DOHH2 (cell line): ENCODE measurements at regions not wholly inside any gene's neighbourhood (a gene's known extent, or its start where the extent isn't known, plus 50 kb on each side); places are given as distances from the start of the nearest gene placed in this dataset.

Experiments used
- H3F3A ChIP-seq: fragments of 200-600 bp; sonication (generic), shearing (Covaris generic); 2 replicates; pipeline ENCODE4 v1.6.0; 2016; ENCODE audit warnings: antibody characterized with exemption, mild to moderate bottlenecking; ENCODE audit not compliant: control insufficient read depth, insufficient read depth
- H3K27ac ChIP-seq: fragments of 200-600 bp; sonication (generic); 2 replicates; pipeline ENCODE4 v1.5.1; 2014; ENCODE audit warnings: low read depth, mild to moderate bottlenecking, low read length, moderate library complexity
- H3K27me3 ChIP-seq: fragments of 200-600 bp; sonication (generic); 2 replicates; pipeline ENCODE4 v1.6.1; 2014; ENCODE audit warnings: mild to moderate bottlenecking, low read length, mixed read lengths; ENCODE audit not compliant: control insufficient read depth
- H3K36me3 ChIP-seq: fragments of 200-600 bp; sonication (generic); 2 replicates; pipeline ENCODE4 v1.6.1; 2014; ENCODE audit warnings: mild to moderate bottlenecking, low read length, moderate library complexity, mixed read lengths; ENCODE audit not compliant: control insufficient read depth
- H3K4me1 ChIP-seq: fragments of 200-600 bp; sonication (generic); 2 replicates; pipeline ENCODE4 v1.6.1; 2014; ENCODE audit warnings: mild to moderate bottlenecking, low read length, mixed read lengths; ENCODE audit not compliant: control insufficient read depth
- H3K4me2 ChIP-seq: fragments of 200-600 bp; sonication (generic); 2 replicates; pipeline ENCODE4 v1.6.0; 2014; ENCODE audit warnings: mild to moderate bottlenecking, low read length, moderate library complexity
- H3K4me3 ChIP-seq: fragments of 200-600 bp; sonication (generic); 2 replicates; pipeline ENCODE4 v1.5.1; 2014; ENCODE audit warnings: mild to moderate bottlenecking, low read length, mixed read lengths
- H3K79me2 ChIP-seq: fragments of 200-600 bp; sonication (generic); 2 replicates; pipeline ENCODE4 v1.6.1; 2014; ENCODE audit warnings: mild to moderate bottlenecking, low read length, mixed read lengths; ENCODE audit not compliant: control insufficient read depth
- H3K9me2 ChIP-seq: fragments of 200-600 bp; sonication (generic); replicated peaks from 2 replicates; pipeline ENCODE4 v1.6.1; 2014; ENCODE audit warnings: mild to moderate bottlenecking, low read length, mixed read lengths; ENCODE audit not compliant: control insufficient read depth
- H3K9me3 ChIP-seq: fragments of 200-600 bp; sonication (generic); 2 replicates; pipeline ENCODE4 v1.6.1; 2014; ENCODE audit warnings: antibody characterized with exemption, low read length, mixed read lengths; ENCODE audit not compliant: control insufficient read depth, insufficient read depth
- H4K20me1 ChIP-seq: fragments of 200-600 bp; sonication (generic); 2 replicates; pipeline ENCODE4 v1.6.0; 2014; ENCODE audit warnings: low read depth, mild to moderate bottlenecking, antibody characterized with exemption, low read length, moderate library complexity; ENCODE audit not compliant: control insufficient read depth, insufficient read depth
- EZH2phosphoT487 ChIP-seq: fragments of 200-600 bp; sonication (generic); IDR thresholded peaks from 2 replicates; pipeline ENCODE4 v1.6.1; 2017; ENCODE audit warnings: borderline replicate concordance, mild to moderate bottlenecking, antibody characterized with exemption, low read length, moderate library complexity, mixed read lengths
- TF ChIP-seq, protein P1 (sequence below): fragments of 200-600 bp; sonication (generic); IDR thresholded peaks from one replicate; pipeline ENCODE4 v1.5.1; 2014; ENCODE audit warnings: antibody characterized with exemption, mild to moderate bottlenecking, low read depth, low read length; ENCODE audit not compliant: poor library complexity, severe bottlenecking

DNA sequence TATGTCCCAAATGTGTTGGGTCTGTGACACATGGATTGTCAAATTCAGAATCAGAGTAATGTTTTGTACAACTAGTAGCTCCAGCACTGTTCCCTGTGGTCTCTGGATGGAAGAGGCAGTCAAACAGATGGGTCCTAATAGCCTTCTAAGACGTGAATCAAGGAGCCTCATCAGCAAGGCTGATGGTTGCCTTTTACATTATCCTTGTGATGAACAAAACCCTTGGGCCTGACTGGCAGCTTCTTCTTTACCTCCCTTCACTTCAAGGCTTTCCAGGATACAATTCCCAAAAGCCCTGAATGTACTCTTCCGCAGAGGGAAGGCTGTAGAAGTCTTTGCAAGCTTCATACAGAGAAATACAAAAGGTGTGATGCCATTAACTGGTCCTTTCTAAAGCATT lies 633.3 kb downstream of the USP25 start:
- Histone ChIP-seq H3K79me2 (no peaks in the 10 kb centered on the region), H3K9me3 (no peaks in the 10 kb centered on the region), H3K4me1 (no peaks in the 10 kb centered on the region), H3K4me2 (no peak overlapping the region), H3F3A (no peaks in the 10 kb centered on the region), H3K27ac (no peak overlapping the region), H3K4me3 (no peak overlapping the region), H3K27me3 (no peaks in the 10 kb centered on the region), H4K20me1 (no peaks in the 10 kb centered on the region), H3K36me3 (no peaks in the 10 kb centered on the region), H3K9me2 (no peaks in the 10 kb centered on the region)
- TF ChIP-seq, protein P1, sequence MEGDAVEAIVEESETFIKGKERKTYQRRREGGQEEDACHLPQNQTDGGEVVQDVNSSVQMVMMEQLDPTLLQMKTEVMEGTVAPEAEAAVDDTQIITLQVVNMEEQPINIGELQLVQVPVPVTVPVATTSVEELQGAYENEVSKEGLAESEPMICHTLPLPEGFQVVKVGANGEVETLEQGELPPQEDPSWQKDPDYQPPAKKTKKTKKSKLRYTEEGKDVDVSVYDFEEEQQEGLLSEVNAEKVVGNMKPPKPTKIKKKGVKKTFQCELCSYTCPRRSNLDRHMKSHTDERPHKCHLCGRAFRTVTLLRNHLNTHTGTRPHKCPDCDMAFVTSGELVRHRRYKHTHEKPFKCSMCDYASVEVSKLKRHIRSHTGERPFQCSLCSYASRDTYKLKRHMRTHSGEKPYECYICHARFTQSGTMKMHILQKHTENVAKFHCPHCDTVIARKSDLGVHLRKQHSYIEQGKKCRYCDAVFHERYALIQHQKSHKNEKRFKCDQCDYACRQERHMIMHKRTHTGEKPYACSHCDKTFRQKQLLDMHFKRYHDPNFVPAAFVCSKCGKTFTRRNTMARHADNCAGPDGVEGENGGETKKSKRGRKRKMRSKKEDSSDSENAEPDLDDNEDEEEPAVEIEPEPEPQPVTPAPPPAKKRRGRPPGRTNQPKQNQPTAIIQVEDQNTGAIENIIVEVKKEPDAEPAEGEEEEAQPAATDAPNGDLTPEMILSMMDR = no peak

GRCh38 chr21:16363518-16363917 lies 633.7 kb downstream of the USP25 start:
- Histone ChIP-seq H3K4me1 (no peaks in the 10 kb centered on the region), H3K4me2 (no peak overlapping the region), H4K20me1 (no peaks in the 10 kb centered on the region), H3F3A (no peaks in the 10 kb centered on the region), H3K36me3 (no peaks in the 10 kb centered on the region), H3K27ac (no peak overlapping the region), H3K4me3 (no peak overlapping the region), H3K79me2 (no peaks in the 10 kb centered on the region), H3K27me3 (no peaks in the 10 kb centered on the region), H3K9me2 (no peaks in the 10 kb centered on the region), H3K9me3 (no peaks in the 10 kb centered on the region)
- TF ChIP-seq, protein P1 = no peak
- TF ChIP-seq EZH2phosphoT487 = no peak

GRCh38 chr21:16366207-16366606 lies 636.4 kb downstream of the USP25 start:
- H3K79me2 ChIP-seq = no peaks in the 10 kb centered on the region
- no peaks in the 10 kb centered on the region for H3K36me3 ChIP-seq
- H4K20me1 ChIP-seq = no peaks in the 10 kb centered on the region
- H3K27me3 ChIP-seq = no peaks in the 10 kb centered on the region
- H3F3A ChIP-seq = no peaks in the 10 kb centered on the region
- no peaks in the 10 kb centered on the region for H3K4me1 ChIP-seq
- H3K4me3 ChIP-seq = no peak overlapping the region
- TF ChIP-seq, protein P1 = no peak
- H3K9me2 ChIP-seq = no peaks in the 10 kb centered on the region
- H3K4me2 ChIP-seq = no peak overlapping the region
- no peaks in the 10 kb centered on the region for H3K9me3 ChIP-seq
- no peak overlapping the region for H3K27ac ChIP-seq

GRCh38 chr21:16367079-16367478 lies 637.3 kb downstream of the USP25 start:
- TF ChIP-seq, protein P1 = no peak
- no peak for TF ChIP-seq EZH2phosphoT487
- no peak overlapping the region for H3K4me2 ChIP-seq
- no peaks in the 10 kb centered on the region for H3F3A ChIP-seq

More at GRCh38 chr21:16367079-16367478, 637.3 kb downstream of the USP25 start:
- H3K9me2 ChIP-seq = no peaks in the 10 kb centered on the region
- H3K27ac ChIP-seq = no peak overlapping the region
- no peak overlapping the region for H3K4me3 ChIP-seq
- H3K36me3 ChIP-seq = no peaks in the 10 kb centered on the region
- H3K4me1 ChIP-seq = no peaks in the 10 kb centered on the region
- H3K79me2 ChIP-seq = no peaks in the 10 kb centered on the region
- H3K9me3 ChIP-seq = no peaks in the 10 kb centered on the region
- H3K27me3 ChIP-seq = no peaks in the 10 kb centered on the region
- H4K20me1 ChIP-seq = no peaks in the 10 kb centered on the region
